ENCODE measurements at regions not wholly inside any gene's neighbourhood (a gene's known extent, or its start where the extent isn't known, plus 50 kb on each side); places are given as distances from the start of the nearest gene placed in this dataset.
"Not testable (repeated sequence)": the region's sequence is repeated elsewhere in the genome, so short reads cannot be mapped to it uniquely, and the experiment has no call there.

DNA sequence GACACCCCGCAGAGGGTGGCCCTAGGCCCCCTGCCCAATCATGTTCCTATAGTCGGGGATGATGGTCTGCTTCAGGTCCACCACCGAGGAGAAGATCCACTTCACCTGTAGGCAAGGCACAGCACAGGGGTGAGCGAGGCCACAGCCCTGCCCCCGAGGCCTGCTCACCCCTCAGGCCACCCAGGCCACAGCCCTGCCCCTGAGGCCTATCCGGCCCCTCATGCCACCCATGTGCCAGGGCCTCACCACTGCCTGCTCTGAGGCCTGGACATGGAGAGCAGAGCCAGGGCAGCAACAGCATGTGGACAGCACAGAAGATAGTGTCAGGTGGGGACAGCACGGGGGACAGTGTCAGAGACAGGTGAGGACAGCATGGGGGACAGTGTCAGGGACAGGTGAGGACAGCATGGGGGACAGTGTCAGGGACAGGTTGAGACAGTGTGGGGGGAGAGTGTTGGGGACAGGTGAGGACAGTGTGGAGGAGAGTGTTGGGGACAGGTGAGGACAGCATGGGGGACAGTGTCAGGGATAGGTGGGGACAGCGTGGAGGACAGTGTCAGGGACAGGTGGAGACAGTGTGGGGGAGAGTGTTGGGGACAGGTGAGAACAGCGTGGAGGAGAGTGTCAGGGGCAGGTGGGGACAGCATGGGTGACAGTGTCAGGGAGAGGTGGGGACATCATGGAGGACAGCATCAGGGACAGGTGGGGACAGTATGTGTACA lies 239.7 kb downstream of the TMEM121 start:
- DNase-seq: no peak

DNA sequence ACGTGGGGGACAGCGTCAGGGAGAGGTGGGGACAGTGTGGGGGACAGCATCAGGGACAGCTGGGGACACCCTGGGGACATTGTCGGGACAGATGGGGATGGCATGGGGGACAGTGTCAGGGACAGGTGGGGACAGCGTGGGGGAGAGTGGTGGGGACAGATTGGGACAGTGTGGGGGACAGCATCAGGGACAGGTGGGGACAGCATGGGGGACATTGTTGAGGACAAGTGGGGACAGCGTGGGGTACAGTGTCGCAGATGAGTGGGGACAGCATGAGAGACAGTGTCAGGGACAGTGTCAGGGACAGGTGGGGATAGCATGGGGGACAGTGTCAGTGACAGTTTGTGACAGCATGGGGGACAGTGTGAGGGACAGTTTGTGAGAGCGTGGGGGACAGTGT lies 240.9 kb downstream of the TMEM121 start:
- no peak for DNase-seq

DNA sequence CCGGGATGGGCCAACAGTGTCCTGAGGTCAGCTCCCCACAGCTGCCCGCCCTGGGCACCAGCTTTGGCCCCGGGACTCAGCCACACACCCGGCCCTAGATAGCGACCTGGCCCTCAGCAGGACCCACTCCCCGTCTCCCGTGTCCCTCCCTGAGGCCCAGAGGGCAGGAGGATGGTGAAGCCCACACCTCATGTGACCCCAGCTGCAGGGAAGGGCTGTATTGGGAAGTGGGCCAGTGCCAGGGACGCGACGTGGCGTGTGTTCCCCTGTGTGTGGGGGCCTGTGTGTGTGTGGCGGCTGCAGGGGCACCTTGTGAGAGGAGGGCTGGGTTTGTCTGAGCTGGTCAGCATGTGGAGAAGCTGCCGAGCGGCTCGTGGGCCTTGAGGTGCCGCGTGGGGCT lies 241.7 kb downstream of the TMEM121 start:
- DNase-seq: not testable (repeated sequence)

DNA sequence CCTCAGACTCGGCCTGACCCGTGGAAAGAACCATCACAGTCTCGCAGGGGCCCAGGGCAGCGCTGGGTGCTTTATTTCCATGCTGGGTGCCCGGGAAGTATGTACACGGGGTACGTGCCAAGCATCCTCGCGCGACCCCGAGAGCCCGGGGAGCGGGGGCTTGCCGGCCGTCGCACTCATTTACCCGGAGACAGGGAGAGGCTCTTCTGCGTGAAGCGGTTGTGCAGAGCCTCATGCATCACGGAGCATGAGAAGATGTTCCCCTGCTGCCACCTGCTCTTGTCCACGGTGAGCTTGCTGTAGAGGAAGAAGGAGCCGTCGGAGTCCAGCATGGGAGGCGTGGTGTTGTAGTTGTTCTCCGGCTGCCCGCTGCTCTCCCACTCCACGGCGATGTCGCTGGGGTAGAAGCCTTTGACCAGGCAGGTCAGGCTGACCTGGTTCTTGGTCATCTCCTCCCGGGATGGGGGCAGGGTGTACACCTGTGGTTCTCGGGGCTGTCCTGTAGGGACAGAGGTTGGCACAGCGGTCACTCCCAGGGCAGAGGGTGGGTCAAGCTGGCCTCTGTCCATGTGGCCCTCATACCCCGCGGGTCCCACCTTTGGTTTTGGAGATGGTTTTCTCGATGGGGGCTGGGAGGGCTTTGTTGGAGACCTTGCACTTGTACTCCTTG lies 242.8 kb downstream of the TMEM121 start:
- not testable (repeated sequence) for DNase-seq

DNA sequence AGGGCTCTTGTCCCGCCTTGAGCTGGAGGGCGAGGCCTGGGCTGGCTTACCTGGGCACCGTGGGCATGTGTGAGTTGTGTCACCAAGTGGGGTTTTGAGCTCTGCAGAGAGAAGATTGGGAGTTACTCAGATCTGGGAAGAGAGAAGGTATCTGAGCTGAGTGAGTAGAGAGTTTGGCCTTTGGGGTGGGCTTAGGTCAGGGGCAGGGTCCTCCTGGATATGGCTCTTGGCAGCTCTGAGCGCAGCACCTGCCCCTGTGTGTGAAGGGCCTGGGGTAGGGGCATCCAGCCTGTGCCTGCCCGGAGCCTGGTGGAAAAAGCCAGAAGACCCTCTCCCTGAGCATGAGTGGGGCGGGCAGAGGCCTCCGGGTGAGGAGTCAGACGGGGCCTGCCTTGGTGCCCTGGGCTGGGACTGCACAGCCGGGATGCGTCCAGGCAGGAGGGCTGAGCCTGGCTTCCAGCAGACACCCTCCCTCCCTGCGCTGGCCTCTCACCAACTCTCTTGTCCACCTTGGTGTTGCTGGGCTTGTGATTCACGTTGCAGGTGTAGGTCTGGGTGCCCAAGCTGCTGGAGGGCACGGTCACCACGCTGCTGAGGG lies 244.3 kb downstream of the TMEM121 start:
- DNase-seq: not testable (repeated sequence)

DNA sequence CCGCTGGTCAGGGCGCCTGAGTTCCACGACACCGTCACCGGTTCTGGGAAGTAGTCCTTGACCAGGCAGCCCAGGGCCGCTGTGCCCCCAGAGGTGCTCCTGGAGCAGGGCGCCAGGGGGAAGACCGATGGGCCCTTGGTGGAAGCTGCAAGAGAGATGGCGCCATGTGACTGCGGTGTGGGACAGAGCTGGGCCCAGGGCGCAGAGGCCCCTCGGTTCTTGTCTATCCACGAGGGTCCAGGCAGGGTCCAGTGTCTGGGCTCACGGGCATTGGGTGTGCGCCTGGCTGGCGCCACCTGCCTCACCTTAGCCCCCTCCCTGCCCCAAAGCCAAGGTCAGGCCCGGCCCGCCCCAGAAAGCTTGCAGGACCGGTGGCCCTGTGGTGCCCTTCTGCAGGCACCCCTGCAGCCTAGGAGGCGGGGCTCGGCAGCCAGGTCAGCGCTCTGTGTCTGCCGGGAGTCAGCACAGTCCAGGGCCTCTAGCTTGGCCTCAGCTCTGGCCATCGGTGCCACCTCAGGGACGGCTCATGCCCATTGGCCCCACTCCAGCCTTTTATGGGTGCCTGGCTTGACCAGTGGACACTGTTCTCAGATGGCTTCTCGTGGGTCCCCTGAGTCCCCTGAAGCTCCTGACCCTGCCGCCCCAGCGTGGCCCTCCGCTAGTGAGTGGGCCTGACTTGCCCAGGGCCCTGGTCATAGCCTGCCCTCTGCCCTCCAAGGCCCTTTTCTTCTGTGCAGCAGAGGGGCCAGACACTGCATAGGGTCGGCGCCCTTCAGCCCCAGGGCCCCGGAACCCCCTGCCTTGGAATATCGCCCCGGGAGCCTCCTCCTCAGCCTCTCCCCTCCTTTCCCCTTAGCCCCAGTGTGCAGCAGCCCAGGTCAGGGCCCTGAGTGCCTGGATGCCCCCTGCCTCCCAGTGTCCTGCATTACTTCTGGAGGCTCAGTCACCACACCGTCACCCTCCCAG lies 245.2 kb downstream of the TMEM121 start:
- DNase-seq: not testable (repeated sequence)

DNA sequence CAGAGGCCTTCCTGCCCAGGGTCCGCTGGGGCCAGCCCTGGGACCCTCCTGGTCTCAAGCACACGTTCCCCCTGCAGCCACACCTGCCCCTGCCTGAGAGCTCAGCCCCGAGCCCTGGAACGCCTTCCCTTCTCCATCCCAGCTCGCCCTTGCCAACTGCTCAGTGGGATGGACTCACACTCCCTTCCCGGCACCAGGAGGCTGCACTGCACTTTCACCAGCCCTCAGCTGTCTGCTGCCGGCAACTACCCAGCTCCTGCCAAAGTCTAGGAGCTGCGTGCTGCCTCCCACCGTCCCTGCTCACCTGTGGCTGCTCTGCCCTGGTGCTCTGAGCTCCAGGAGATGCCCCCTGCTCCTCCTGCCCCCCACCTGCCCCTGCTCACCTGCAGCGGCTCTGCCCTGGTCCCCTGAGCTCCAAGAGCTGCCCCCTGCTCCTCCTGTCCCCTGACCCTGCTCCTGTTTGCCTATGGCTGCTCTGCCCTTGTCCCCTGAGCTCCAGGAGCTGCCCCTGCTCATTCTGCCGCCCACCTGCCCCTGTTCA lies 246.4 kb downstream of the TMEM121 start:
- DNase-seq: not testable (repeated sequence)

DNA sequence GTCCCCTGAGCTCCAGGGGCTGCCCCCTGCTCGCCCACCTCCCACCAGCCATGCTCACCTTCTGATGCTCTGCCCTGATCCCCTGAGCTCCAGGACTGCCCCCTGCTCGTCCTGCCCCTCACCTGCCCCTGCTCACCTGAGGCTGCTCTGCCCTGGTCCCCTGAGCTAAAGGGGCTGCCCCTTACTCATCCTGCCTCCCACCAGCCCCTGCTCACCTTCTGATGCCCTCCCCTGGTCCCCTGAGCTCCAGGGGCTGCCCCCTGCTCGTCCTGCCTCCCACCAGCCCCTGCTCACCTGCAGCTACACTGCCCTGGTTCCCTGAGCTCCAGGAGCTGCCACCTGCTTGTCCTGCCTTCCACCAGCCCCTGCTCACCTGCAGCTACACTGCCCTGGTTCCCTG lies 247.2 kb downstream of the TMEM121 start:
- DNase-seq: no peak

DNA sequence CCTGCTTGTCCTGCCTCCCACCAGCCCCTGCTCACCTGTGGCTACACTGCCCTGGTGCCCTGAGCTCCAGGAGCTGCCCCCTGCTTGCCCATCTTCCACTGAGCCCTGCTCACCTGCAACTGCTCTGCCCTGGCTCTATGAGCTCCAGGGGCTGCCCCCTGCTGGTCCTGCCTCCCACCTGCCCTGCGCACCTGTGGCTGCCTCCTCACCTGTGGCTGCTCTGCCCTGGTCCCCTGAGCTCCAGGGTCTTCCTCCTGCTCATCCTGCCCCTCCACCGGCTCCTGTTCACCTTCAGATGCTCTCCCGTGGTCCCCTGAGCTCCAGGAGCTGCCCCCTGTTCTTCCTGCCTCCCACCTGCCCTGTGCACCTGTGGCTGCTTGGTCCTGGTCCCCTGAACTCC lies 247.6 kb downstream of the TMEM121 start:
- DNase-seq: no peak

DNA sequence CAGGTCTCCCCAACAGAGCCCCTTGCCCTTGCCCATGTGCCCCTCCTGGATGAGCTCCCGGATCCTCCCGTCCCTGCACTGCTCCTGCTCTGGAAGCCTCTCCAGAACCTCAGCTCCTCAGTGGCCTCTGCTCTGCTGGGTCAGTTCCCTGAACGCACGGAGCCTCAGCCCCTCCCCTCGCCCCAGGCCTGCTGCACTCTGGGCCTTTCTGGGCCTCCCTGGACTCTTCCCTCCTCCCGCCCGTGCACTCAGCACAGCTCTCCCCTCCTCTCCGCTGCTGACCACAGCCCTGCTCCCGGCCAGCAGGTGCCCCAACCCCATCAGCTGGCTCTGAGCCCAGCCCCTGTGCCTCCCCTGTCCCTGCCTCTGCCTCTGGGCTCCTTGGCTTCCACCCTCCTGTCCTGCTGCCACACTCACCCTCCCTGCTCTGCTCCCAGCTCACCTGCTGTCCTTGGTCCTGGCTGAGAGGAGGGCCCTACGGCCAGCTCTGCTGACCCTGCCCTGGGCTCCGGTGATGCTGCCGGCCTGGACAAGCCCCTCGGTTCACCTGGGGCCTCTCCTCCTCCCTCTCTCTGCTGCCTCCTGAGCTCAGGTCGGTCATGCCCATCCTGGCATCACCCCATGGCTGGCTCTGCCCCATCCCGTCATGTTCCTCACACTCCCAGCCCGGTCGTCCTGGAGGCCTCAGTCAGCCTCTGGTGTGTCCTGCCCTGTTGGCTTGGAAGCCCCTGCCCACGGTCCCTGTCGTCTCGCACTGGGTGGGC lies 248.4 kb downstream of the TMEM121 start:
- not testable (repeated sequence) for DNase-seq

DNA sequence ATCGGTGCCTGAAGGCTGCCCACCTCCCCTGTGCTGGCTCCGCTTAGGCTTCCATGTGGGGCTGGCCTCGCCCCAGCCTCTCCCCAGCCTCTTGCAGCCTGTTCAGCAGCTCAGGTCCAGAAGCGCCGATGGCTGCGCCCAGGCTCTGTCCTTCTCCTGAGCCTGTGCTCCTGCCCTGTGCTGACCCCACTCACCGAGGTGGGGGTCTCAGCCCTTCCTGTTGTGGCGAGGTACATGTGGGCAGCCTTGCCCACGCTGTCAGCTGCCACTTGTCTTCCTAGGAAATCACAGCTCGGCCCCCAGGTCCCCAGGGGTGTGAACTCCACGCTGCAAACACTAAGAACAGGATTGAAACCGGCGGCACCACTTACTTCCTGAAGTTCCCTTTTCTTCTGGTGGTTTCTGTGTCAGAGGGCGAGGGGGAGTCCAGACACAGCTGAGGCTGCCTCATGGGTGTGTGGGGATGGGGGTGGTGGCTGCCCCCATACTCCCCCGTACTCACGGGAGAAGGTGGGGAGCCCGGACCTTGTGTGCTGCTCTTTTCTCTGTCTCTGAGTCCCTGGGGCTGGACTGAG lies 249.1 kb downstream of the TMEM121 start:
- DNase-seq: not testable (repeated sequence)

DNA sequence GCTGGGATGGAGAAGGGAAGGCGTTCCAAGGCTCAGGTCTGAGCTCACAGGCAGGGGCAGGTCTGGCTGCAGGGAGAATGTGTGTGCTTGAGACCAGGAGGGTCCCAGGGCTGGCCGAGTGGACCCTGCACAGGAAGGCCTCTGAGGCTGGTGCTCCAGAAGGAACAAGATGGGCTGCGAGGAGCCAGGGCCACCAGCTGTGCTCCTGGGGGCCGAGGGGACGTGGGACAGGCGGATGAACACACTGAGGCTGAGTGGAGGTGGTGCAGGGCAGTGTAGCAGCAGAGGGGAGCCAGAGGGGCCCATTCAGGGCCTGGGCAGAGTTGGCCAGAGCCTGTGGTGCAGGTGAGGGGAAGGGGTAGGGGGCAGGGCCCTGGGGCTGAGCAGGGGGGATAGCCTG lies 249.7 kb downstream of the TMEM121 start:
- not testable (repeated sequence) for DNase-seq

DNA sequence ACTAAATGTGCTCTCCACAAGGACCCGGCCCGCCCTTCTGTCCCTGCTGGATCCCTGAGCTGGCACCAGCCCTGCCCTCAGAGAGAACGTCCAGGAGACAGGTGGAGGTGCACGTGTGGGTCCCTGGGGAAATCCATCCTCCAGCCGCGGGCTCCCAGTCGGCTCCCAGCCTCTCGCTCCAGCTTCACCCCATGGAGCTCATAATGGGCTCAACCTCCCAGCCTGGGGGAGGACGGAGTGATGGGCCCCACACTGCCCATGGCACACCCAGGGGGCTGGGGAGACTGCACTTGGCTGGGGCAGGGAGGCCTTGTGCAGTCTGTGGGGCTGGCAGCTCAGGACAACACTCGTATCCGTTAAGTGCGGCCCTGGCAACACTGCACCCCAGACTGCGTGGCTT lies 250.5 kb downstream of the TMEM121 start:
- no peak for DNase-seq

DNA sequence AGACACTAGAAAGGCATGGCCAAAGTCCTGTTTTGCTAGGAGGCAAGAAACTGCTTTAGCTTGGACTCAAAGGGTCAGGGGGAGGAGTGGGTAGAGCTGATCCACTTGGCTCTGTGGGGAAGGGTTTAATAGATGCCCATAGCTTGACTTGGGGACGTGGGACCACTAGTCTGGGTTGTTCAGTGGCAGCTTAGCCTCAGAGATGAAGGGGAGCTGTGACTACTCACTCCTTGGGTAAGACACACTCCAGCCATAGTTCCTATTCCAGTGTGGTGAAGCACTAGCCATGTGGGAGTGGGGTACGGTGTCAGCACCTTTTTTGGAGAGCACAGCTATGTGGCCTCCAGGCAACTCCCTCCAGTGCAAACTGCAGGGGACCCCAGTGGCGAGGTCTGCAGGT lies 257.3 kb downstream of the TMEM121 start:
- no peak for DNase-seq

DNA sequence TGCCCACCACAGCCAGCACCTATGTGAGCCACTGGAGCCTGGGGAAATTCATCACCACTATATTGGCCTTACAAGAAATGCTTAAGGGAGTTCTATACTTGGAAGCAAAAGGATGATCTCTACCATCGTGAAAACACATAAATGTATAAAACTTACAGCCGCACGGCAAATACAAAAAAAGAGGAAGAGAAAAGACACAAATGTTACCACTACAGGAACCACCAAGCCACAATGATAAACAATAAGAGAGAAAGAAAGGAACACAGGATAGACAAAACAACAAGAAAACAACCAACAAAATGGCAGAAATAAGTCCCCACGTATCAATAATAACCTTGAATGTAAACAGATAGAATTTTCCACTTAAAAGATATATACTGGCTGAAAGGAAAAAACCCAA lies 267.5 kb downstream of the TMEM121 start:
- DNase-seq: no peak

DNA sequence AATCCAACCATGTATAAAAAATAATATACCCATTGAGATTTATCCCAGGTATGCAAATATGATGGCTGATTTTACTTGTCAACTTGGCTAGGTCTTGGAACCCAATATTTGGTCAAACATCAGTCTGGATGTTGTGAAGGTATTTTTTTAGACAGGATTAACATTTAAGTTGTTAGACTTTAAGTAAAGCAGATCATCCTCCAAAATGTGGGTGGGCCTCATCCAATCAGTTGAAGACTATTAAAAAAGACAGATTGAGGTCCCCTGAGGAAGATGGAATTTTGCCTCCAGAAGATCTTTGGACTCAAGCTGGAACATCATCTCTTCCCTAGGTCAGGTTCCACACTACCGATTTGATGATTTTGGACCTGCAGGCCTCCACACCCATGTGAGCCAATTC lies 271.2 kb downstream of the TMEM121 start:
- DNase-seq: no peak

DNA sequence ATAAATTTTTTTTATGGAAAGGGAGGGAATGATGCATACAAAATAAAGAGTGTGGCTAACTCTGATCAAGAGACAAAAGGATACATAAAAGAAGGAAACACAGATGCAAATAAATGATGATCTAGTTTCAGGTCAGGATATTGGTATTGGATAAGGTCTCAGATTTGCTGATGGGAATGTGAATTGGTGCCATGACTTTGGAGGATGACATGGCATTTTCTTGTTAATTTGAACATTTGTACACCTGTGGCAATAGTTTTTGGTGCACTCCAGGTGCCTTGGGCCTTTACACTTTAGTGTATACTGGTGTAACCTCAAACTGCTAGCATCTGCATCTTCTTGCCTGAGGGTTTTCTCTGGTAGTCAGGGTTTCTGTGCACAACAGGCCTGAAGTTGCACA lies 279.3 kb downstream of the TMEM121 start:
- DNase-seq: no peak

DNA sequence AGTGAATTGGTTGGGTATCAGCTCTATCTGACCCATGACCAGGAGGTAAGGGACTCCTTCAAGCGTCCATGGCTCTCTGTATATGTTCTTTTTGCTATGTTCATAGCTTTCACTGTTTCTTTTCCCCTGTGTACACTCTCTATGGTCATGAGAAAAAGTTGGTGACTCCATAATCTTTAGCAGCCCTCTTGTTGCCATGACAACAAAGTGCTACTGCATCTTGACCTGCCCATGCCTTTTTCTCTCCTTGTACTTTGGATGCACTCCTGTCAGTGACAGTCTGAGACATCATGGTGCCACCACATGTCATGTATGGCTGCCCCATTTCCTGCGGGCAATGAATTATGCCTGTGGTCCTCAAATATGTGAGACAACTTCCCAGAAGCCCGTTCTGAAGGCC lies 280.2 kb downstream of the TMEM121 start:
- DNase-seq: no peak

DNA sequence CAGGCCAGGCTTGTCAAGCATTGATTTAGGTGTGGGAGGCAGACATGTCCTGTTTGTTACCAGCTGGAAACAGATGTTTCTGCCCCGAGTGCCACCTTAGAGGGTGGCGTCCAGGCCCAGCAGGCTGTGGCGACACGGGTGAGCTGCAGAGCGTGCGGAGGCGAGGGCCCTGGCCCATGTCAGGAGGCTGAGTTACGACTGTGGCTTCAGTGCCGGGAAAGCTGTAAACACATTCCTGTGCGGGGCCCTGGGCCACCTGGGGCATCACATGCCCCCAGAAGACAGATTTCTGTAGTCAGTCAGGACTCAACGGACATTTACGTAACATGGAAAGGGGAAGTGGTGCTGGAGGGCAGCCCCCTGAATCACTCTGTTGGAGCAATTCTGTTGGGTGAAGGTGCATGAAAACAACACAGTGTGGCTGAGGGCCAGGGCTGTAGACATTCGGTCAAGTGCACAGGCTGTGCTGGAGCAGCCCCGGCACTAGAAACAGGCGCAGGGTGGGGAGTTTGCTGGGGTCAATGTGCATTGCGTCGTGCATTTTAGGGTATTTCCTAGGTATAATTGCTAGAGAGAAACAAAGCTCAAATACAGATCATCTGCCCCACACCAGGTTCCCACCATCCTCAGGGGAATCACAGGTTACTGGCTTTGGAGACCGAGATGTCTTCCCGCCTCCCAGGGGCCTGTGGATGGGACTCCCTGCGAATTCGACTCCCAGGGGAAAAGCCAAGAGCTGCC lies 291.8 kb downstream of the TMEM121 start:
- DNase-seq: no peak

DNA sequence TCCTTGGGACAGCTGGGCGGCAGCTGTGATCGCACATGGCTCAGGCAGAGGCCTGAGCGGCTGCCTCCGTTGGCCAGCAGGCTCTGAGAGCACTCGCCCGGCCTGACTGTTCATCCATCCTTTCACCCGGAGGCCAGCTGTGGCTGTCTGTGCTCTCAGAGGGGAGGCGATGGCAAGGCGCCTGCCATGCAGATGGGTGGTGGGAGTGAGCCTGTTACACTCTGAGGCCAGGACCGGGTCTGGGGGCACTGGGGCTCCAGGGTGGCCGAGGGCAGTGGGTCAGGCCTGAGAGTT lies 292.3 kb downstream of the TMEM121 start:
- DNase-seq: no peak

DNA sequence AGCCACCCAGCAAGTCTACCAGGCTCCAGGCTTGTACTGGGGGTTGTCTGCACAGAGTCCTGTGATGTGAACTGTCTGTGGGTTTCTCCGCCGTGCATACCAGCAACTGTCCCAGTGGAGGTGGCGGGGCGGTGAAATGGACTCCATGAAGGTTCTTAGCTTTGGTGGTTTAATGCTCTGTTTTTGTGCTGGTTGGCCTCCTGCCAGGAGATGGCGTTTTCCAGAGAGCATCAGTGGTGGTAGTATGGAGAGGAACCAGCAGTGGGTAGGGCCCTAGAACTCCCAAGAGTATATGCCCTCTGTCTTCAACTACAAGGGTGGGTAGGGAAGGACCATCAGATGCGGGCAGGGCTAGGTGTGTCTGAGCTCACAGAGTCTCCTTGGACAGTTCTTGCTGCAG lies 303.8 kb downstream of the TMEM121 start:
- DNase-seq: no peak
